NB4 (cell line): ENCODE measurements at regions not wholly inside any gene's neighbourhood (a gene's known extent, or its start where the extent isn't known, plus 50 kb on each side); places are given as distances from the start of the nearest gene placed in this dataset.
"Not testable (repeated sequence)": the region's sequence is repeated elsewhere in the genome, so short reads cannot be mapped to it uniquely, and the experiment has no call there.

Source experiments
- DNase-seq: peaks from one replicate; pipeline ENCODE4 v3.0.0; 2010; ENCODE audit warnings: low read depth
- H3K4me3 ChIP-seq: one replicate; pipeline ENCODE4 v1.5.1; 2011; ENCODE audit warnings: mild to moderate bottlenecking, low read depth, low read length, moderate library complexity
- CTCF ChIP-seq: IDR thresholded peaks from one replicate; pipeline ENCODE4 v1.5.1; 2012; ENCODE audit warnings: low read depth, low read length
- MAX ChIP-seq: IDR thresholded peaks from 2 replicates; pipeline ENCODE4 v1.6.1; 2011; ENCODE audit warnings: low read depth, low read length
- MYC ChIP-seq: IDR thresholded peaks from 2 replicates; pipeline ENCODE4 v1.6.1; 2011; ENCODE audit warnings: low read depth, low read length
- POLR2A ChIP-seq: IDR thresholded peaks from 2 replicates; pipeline ENCODE4 v1.6.1; 2011; ENCODE audit warnings: mild to moderate bottlenecking; ENCODE audit not compliant: insufficient read length; ENCODE audit errors: extremely low read depth

- TF ChIP-seq CTCF = no peak
- no peak for TF ChIP-seq MAX
- no peak for TF ChIP-seq MYC
- TF ChIP-seq POLR2A = no peak
- no peak overlapping the region for H3K4me3 ChIP-seq
Measured at GRCh38 chr7:68401313-68401712, 1197.0 kb upstream of the AUTS2 start.

GRCh38 chr7:68406480-68406879 is 1191.8 kb upstream of the AUTS2 start:
- DNase-seq = no peak
- H3K4me3 ChIP-seq = no peak overlapping the region
- TF ChIP-seq POLR2A (no peak), CTCF (no peak), MYC (no peak)

More at GRCh38 chr7:68401313-68401712, 1197.0 kb upstream of the AUTS2 start:
- no peak for DNase-seq

- DNase-seq = no peak
- TF ChIP-seq POLR2A = no peak
- no peak for TF ChIP-seq MYC
- no peak for TF ChIP-seq MAX
- no peak for TF ChIP-seq CTCF
- H3K4me3 ChIP-seq = no peak overlapping the region
Measured at GRCh38 chr7:68407460-68407859, 1190.8 kb upstream of the AUTS2 start.

GRCh38 chr7:68408873-68409272 is 1189.4 kb upstream of the AUTS2 start:
- TF ChIP-seq POLR2A = no peak
- H3K4me3 ChIP-seq = no peak overlapping the region
- no peak for DNase-seq

GRCh38 chr7:68409851-68410250 is 1188.4 kb upstream of the AUTS2 start:
- TF ChIP-seq MAX (no peak), POLR2A (no peak), CTCF (no peak), MYC (no peak)
- DNase-seq = no peak
- no peak overlapping the region for H3K4me3 ChIP-seq

- DNase-seq, H3K4me3 ChIP-seq: not testable (repeated sequence)
Measured at GRCh38 chr7:68410693-68411092, 1187.6 kb upstream of the AUTS2 start.

GRCh38 chr7:68411742-68412141 is 1186.5 kb upstream of the AUTS2 start:
- no peak overlapping the region for H3K4me3 ChIP-seq
- TF ChIP-seq CTCF (no peak), MAX (no peak), POLR2A (no peak), MYC (no peak)
- no peak for DNase-seq
